Fibroblast of pulmonary artery (primary cell): ENCODE measurements at regions not wholly inside any gene's neighbourhood (a gene's known extent, or its start where the extent isn't known, plus 50 kb on each side); places are given as distances from the start of the nearest gene placed in this dataset.
"Not testable (repeated sequence)": the region's sequence is repeated elsewhere in the genome, so short reads cannot be mapped to it uniquely, and the experiment has no call there.

Source experiments
- DNase-seq: peaks from one replicate; pipeline ENCODE4 v3.0.0-alpha.2; 2010; ENCODE audit warnings: low read depth
- H3K4me3 ChIP-seq: replicated peaks from 2 replicates; pipeline ENCODE4 v1.5.1; 2011; ENCODE audit warnings: low read depth, mild to moderate bottlenecking, control low read depth, low read length, moderate library complexity
- CTCF ChIP-seq: IDR thresholded peaks from 2 replicates; pipeline ENCODE4 v1.5.1; 2011; ENCODE audit warnings: mild to moderate bottlenecking, control low read depth, low read length, inconsistent platforms; ENCODE audit errors: missing control alignments

DNA sequence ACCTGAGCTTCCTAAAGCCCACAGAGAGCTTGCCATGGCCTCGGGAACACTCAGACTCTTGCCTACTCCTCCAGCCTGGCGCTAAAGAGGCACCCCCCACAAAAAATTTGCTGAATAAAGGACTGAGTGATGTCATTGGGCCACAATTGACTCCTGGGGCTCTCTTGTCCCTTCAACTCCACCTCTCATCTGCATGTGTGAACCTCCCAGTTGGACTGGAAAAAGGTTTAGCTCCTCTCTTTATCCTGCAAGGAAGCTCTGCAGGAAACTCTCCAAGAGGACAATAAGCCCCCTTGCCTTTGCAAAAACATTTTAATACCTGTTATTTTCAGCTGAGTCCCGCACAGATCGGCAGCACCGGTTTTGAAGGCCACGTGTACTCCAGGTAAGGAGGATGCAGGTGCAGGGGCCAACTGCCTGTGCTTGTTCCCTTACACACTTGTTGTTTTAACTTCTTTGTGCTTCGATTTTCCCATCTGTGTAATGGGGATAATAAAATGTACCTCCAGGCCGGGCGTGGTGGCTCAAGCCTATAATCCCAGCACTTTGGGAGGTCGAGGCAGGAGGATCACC, 107.3 kb downstream of the TFAP2C start:
- no peak overlapping the region for H3K4me3 ChIP-seq
- no peak for DNase-seq
- no peak for TF ChIP-seq CTCF

DNA sequence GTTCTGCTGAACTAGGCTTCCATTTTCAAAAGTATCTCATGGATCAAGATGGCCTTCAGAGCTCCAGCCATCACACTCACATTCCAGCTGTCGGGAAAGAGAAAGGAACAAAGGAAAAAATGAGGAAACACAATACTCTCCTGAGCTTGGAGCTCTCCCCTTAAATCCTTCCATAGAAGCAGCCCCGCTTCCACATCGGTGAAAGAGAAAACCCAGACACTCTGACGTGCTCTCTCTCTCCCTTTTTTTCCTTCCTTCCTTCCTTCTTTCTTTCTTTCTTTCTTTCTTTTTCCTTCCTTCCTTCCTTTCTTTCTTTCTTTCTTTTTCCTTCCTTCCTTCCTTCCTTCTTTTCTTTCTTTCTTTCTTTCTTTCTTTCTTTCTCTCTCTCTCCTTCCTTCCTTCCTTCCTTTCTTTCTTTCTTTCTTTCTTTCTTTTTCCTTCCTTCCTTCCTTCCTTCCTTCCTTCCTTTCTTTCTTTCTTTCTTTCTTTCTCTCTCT, 115.3 kb downstream of the TFAP2C start:
- not testable (repeated sequence) for DNase-seq, H3K4me3 ChIP-seq

- H3K4me3 ChIP-seq: no peak overlapping the region
- TF ChIP-seq CTCF: no peak
- DNase-seq: no peak
Observed at GRCh38 chr20:56748476-56749377, 119.6 kb downstream of the TFAP2C start.

DNA sequence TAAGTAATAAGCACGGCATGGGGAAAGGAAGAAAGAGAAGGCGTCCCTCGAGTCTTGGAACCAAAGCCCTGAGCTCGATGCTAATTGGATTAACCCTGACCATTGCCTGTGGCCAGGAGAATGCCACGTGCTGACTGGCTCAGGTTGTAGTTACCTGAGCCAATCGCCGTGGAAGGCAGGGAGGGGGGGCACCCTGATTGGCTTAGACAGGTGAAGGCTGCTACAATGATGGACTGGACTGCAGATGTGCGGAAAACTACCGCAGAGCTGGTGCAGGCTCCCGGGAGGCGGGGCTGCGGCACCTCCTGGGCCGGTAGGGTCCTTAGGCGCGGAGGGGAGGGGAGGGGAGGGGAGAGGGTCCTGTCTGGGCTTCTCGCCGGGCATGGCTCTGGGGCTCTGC, 121.3 kb downstream of the TFAP2C start:
- no peak for TF ChIP-seq CTCF
- DNase-seq: no peak
- no peak overlapping the region for H3K4me3 ChIP-seq

- no peak for TF ChIP-seq CTCF
- DNase-seq: no peak
- H3K4me3 ChIP-seq: no peak overlapping the region
Observed at GRCh38 chr20:56752274-56752673, 123.2 kb downstream of the TFAP2C start.

DNA sequence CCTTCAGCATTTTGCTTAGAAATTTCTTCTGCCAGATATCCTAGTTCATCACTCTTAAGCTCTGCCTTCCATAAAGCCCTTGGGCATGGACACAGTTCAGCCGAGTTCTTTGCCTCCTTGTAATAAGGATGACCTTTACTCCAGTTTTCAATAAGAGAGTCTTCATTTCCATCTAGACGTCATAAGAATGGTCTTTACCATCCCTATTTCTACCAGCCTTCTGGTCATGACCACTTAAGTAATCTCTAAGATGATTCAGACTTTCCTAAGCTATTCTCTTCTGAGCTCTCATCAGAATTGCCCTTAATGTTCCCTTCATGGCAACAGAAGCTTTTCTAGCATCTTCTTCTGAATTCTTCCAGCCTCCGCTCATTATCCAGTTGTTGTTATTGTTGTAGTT, 126.1 kb downstream of the TFAP2C start:
- H3K4me3 ChIP-seq: no peak overlapping the region
- no peak for TF ChIP-seq CTCF
- DNase-seq: no peak

DNA sequence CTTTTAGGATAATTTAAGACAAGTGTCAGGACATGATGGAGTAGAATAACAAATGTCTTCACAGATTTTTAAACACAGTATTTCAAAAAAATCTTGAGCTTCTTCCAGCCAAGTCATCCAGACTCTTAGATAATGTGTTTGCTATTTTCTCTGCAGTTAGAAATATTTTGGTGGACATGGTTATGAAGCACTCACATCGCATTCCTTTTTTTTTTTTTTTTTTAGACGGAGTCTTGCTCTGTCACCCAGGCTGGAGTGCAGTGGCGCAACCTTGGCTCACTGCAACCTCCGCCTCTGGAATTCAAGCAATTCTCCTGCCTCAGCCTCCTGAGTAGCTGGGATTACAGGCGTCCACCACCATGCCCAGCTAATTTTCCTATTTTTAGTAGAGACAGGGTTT, 127.6 kb downstream of the TFAP2C start:
- not testable (repeated sequence) for H3K4me3 ChIP-seq

DNA sequence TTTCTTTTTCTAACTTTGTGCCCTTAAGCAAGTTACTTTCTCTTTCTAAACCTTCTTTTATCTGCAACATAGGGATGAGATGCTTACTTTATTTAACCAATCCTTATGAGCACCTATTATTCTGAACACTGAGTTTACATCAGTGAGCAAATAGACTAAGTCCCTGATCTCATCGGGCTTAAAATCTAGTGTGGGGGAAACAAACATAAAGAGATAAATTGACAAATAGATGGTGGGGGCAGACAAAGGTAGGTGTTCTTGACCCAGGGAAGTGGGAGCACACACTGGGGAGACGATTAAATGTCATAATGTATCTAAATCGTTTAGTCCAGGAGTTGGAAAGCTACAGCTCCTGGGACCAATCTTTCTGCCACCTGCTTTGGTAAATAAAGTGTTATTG, 129.6 kb downstream of the TFAP2C start:
- DNase-seq: no peak
- no peak overlapping the region for H3K4me3 ChIP-seq
- no peak for TF ChIP-seq CTCF

More for the DNA sequence above, 127.6 kb downstream of the TFAP2C start:
- DNase-seq: not testable (repeated sequence)
